Stomach (tissue), 8 donors: ENCODE measurements at regions not wholly inside any gene's neighbourhood (a gene's known extent, or its start where the extent isn't known, plus 50 kb on each side); places are given as distances from the start of the nearest gene placed in this dataset.
A peak's percentile ranks its signal among the peaks of the same experiment; 100 is the strongest.

Source experiments
- DNase-seq, 2 donors: peaks; one replicate each; pipeline versions ENCODE4 v3.0.0 to v3.0.0-alpha.2; 2013 to 2019
- H3K27ac ChIP-seq, 5 donors: fragments of 200-600 bp in 4 of 5; sonication (generic) in 4 of 5; one replicate each; pipeline ENCODE4 v1.5.1; 2013 to 2019; ENCODE audit warnings: mild to moderate bottlenecking in 1 of 5, moderate library complexity in 1 of 5
- H3K27me3 ChIP-seq, 3 donors: fragments of 200-600 bp; sonication (generic); one replicate each; pipeline ENCODE4 v1.5.1; 2017 to 2019; ENCODE audit warnings: mixed run types in 1 of 3
- H3K36me3 ChIP-seq, 4 donors: fragments of 200-600 bp; sonication (generic); 1 replicate in 3 of 4; 2 replicates in 1 of 4; pipeline ENCODE4 v1.5.1; 2016 to 2019
- H3K4me1 ChIP-seq, 4 donors: fragments of 200-600 bp; sonication (generic); one replicate each; pipeline ENCODE4 v1.5.1; 2016 to 2019
- H3K4me3 ChIP-seq, 4 donors: fragments of 200-600 bp; sonication (generic) in 3 of 4; one replicate each; pipeline ENCODE4 v1.5.1; 2016 to 2019; ENCODE audit warnings: mild to moderate bottlenecking in 1 of 4
- H3K9me3 ChIP-seq, 4 donors: fragments of 200-600 bp; sonication (generic); one replicate each; pipeline ENCODE4 v1.5.1; 2016 to 2019
- EP300 ChIP-seq: sonication (generic); formaldehyde crosslinking; IDR thresholded peaks from one replicate; pipeline ENCODE4 v1.6.1; 2017; ENCODE audit warnings: antibody characterized with exemption
- POLR2A ChIP-seq, 4 donors: fragments of 450-650 bp; IDR thresholded peaks; one replicate each; pipeline ENCODE4 v1.6.1; 2016; ENCODE audit warnings: antibody characterized with exemption in 4 of 4, control low read depth in 2 of 4, mild to moderate bottlenecking in 1 of 4, moderate library complexity in 1 of 4
- POLR2AphosphoS5 ChIP-seq, 3 donors: sonication (generic); formaldehyde crosslinking; IDR thresholded peaks; one replicate each; pipeline ENCODE4 v1.6.1; 2016; ENCODE audit warnings: antibody characterized with exemption in 3 of 3
- WGBS, 5 donors: extraction: QIAGEN DNeasy Blood & Tissue Kit in 3 of 5; methylation state at CpG; one replicate each; pipeline versions ENCODE4 v1.1.5 to v1.1.7; 2013 to 2018; 5-methylcytosine and 5-hydroxymethylcytosine counted together
- intact Hi-C: fragments of 100-400 bp; cut with DNase I; formaldehyde crosslinking; loops from one replicate; pipeline ENCODE4 v1.15.1; 2023; ENCODE audit warnings: low total_unique reads
- TF ChIP-seq, protein P1 (sequence below), 7 experiments: fragments of 450-650 bp in 4 of 7; fragments of 200-600 bp in 3 of 7; sonication (generic) in 3 of 7; IDR thresholded peaks; one replicate each; pipeline ENCODE4 v1.5.1; 2016 to 2019; ENCODE audit warnings: antibody characterized with exemption in 7 of 7, control low read depth in 2 of 7, mild to moderate bottlenecking in 1 of 7
- donor health status: healthy with polysubstance abuse.
- donor health status: Bipolar disorder and iron deficiency.
- donor health status: healthy.

DNA sequence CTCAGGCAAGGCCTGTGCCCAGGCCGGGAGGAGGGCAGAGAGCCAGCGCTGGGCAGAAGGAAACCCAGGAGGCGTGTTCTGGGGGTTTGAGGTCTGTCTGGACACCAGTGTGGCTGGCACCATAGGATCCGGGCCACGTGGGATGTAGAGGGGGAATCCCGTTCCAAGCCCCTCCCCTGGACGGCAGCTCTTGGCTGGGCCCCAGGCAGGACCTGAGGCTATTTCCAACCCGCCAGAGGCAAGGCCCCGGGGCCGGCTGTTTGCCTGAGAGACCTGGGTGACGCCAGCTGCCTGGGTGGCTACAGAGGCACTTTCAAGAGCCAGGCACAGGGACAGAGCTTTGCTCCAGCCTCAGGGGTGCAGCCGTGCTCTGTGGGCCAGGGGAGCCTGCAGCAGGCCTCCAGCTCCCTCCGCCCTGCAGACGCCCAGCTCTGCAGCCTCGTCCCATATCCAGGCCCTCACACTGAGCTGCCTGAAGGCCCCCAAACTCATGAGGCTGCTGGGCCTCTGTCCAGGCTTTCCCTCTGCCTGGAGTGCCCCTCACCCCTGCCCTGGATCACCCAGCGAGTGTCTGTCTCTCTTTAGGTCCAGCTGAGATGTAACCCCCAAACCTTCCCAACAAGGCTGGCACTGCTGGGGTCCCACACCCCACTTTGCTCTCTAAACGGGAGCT is 56.6 kb upstream of the EGFL7 start:
- Histone ChIP-seq H3K9me3 (no peaks in the 10 kb centered on the region), H3K4me1 (peaks cover 10 to 51% (median 48%) of the 10 kb centered on the region in 4 donors), H3K4me3 (no peak overlapping the region), H3K36me3 (no peaks in the 10 kb centered on the region), H3K27me3 (peaks cover 0 to 16% (median 0%) of the 10 kb centered on the region in 3 donors), H3K27ac (peak overlapping the region in 4 of 5 donors; percentile 7 to 69 (median 19))
- peak in 1 of 2 donors; percentile 73 for DNase-seq
- TF ChIP-seq EP300 (no peak), POLR2A (IDR thresholded peaks at IDR 0.05) (no peak), POLR2AphosphoS5 (IDR thresholded peaks at IDR 0.05) (no peak)
- TF ChIP-seq, protein P1, sequence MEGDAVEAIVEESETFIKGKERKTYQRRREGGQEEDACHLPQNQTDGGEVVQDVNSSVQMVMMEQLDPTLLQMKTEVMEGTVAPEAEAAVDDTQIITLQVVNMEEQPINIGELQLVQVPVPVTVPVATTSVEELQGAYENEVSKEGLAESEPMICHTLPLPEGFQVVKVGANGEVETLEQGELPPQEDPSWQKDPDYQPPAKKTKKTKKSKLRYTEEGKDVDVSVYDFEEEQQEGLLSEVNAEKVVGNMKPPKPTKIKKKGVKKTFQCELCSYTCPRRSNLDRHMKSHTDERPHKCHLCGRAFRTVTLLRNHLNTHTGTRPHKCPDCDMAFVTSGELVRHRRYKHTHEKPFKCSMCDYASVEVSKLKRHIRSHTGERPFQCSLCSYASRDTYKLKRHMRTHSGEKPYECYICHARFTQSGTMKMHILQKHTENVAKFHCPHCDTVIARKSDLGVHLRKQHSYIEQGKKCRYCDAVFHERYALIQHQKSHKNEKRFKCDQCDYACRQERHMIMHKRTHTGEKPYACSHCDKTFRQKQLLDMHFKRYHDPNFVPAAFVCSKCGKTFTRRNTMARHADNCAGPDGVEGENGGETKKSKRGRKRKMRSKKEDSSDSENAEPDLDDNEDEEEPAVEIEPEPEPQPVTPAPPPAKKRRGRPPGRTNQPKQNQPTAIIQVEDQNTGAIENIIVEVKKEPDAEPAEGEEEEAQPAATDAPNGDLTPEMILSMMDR (IDR thresholded peaks at IDR 0.05), result no peak
- intact Hi-C loops, result no loop called here
- WGBS, 5 donors, result 41 to 63% (median 60%) methylated on average over 8 to 17 of the region's 17 CpGs

DNA sequence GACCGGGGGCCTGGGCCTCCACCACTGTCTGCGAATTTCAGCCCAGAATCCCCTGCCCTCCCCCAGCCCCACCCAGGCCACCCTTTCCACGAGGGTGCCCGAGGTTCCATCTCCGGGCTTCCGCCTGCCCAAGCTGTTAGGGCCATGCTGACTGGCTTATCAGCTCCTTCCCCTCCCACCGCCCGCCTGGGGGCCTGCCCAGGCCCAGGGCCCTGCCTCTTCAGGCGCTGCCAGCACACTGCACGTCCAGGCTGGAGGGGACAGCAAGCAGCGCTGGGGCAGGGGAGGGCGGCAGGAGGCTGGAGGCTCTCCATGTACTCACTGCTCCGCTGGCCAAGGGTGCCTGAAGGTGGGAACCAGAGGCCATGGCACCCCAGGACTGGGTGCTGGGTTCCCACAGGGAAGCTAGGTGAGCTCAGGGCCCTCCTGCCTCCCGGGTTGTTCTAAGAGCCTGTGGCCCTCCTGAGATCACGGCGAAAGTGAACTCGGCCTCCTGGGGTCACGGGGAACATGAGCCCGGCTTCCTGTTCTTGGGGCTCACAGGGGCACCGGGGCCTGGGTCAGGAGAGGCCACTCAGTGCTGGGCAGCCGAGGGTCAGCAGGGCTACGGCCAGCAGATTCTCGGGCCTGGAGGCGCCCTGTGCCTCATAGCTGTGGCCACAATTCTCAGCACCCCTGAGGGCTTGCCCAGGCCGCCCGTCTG is 57.7 kb upstream of the EGFL7 start:
- intact Hi-C loops, result no loop called here
- peak; percentile 60 to 87 for DNase-seq
- H3K4me1 ChIP-seq, result peaks cover 10 to 44% (median 41%) of the 10 kb centered on the region in 4 donors
- H3K36me3 ChIP-seq, result no peaks in the 10 kb centered on the region
- no peaks in the 10 kb centered on the region for H3K9me3 ChIP-seq
- no peak overlapping the region for H3K4me3 ChIP-seq
- TF ChIP-seq POLR2AphosphoS5 (IDR thresholded peaks at IDR 0.05), result no peak
- TF ChIP-seq POLR2A (IDR thresholded peaks at IDR 0.05), result no peak
- no peak for TF ChIP-seq EP300
- TF ChIP-seq, protein P1 (IDR thresholded peaks at IDR 0.05), result no peak
- WGBS, 5 donors, result 50 to 71% (median 62%) methylated on average over 11 to 26 of the region's 26 CpGs
- peaks cover 0 to 18% (median 2%) of the 10 kb centered on the region in 3 donors for H3K27me3 ChIP-seq
- peak overlapping the region in 2 of 5 donors; percentile 24 to 49 for H3K27ac ChIP-seq

DNA sequence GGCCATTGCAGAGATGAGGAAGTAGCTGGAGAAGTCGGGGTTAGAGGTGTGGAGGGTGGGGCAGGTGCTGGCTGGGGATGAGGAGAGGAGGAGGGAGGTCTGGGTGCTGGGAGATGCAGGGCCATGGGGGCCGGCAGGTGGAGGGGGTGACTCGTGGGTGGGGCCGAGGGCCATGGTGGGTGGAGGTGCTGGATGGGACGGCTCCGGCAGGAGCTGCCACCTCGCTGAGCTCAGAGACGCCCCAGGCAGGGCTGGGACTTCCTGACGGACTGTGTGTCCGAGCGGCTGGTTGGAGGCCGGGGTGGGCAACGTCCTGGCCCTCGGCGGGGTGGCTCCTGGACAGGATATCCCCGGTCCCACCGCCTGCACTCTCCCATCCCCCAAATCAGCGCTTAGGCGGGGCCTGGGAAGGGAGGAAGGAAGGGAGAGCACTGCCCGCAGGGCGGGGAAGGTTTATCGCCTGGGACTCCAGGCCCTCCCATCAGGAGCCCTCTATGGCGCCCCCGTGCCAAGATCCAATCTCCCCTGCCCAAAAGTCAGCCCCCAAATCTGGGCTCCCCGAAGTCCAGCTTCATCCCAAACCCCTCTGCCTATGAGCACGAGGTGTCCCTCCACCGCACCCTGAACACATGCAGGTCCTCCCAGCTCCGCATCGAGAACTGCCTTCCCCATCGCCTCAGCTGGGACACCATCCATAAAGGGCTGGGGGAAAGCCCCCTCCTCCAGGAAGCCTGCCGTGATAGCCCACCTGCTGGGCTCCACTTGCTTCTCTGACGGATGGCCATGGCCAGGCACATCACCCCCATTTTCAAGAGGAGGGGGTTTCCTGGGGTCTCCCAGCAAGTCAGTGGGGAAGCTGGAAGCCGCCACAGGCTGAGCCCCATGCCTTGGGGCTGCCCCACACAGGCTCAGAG is 58.3 kb upstream of the NOTCH1 start:
- intact Hi-C loops, result no loop called here
- Histone ChIP-seq H3K27ac (peak overlapping the region in 3 of 5 donors; percentile 24 to 49 (median 38)), H3K9me3 (no peaks in the 10 kb centered on the region), H3K27me3 (peaks cover 0 to 27% (median 5%) of the 10 kb centered on the region in 3 donors), H3K4me1 (peaks cover 10 to 41% (median 36%) of the 10 kb centered on the region in 4 donors), H3K36me3 (no peaks in the 10 kb centered on the region), H3K4me3 (no peak overlapping the region)
- no peak for TF ChIP-seq EP300
- TF ChIP-seq POLR2AphosphoS5 (IDR thresholded peaks at IDR 0.05), result no peak
- TF ChIP-seq POLR2A (IDR thresholded peaks at IDR 0.05), result no peak
- TF ChIP-seq, protein P1 (IDR thresholded peaks at IDR 0.05), result no peak
- DNase-seq, result no peak
- 34 to 44% (median 35%) methylated on average over 27 to 33 of the region's 33 CpGs for WGBS, 5 donors

DNA sequence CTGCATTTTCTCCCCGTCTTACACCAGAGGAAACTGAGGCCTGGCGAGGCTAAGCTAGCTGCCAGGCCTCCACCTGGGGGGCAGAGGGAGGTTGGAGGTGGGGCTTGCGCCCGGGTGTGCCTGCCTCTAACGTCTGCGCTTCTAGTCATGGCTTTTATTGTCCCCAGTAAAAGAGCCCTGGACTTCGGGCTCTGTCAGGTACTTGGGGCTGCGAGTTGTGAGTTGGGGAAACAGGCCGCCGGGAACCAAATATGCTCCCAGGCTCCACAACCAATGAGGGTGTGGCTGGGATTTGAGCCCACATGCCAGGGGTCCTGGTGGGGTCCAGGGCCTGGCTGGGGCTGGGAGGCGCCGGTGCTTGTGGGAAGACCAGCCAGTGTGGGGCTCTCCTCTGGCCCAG is 57.4 kb upstream of the NOTCH1 start:
- 81 to 91% (median 86%) methylated on average over 7 to 12 of the region's 12 CpGs for WGBS, 5 donors
- H3K4me1 ChIP-seq, result peaks cover 10 to 45% (median 35%) of the 10 kb centered on the region in 4 donors
- H3K27ac ChIP-seq, result peak overlapping the region in 1 of 5 donors; percentile 38

More for the DNA sequence above, 57.4 kb upstream of the NOTCH1 start:
- H3K27me3 ChIP-seq, result peaks cover 0 to 32% (median 5%) of the 10 kb centered on the region in 3 donors
- H3K4me3 ChIP-seq, result no peak overlapping the region
- TF ChIP-seq EP300, result no peak
- TF ChIP-seq, protein P1 (IDR thresholded peaks at IDR 0.05), result no peak
- TF ChIP-seq POLR2AphosphoS5 (IDR thresholded peaks at IDR 0.05), result no peak
- no peak for TF ChIP-seq POLR2A (IDR thresholded peaks at IDR 0.05)
- no peak for DNase-seq
- intact Hi-C loops, result no loop called here
- no peaks in the 10 kb centered on the region for H3K9me3 ChIP-seq
- H3K36me3 ChIP-seq, result no peaks in the 10 kb centered on the region
